H1 (cell line): ENCODE measurements at regions not wholly inside any gene's neighbourhood (a gene's known extent, or its start where the extent isn't known, plus 50 kb on each side); places are given as distances from the start of the nearest gene placed in this dataset.

Source experiments
- CTCF ChIA-PET: fragments of 300-600 bp; sonication (Branson Sonifier 250); formaldehyde crosslinking; loops from one replicate; lab custom pipeline; 2021; ENCODE audit not compliant: partially characterized antibody; lab: Charles Lee
- POLR2A ChIA-PET: fragments of 300-600 bp; sonication (Branson Sonifier 250); formaldehyde crosslinking; loops from one replicate; lab custom pipeline; 2021; ENCODE audit warnings: inconsistent platforms; ENCODE audit not compliant: partially characterized antibody; lab: Charles Lee
- DNase-seq, 2 experiments: peaks; one replicate each; pipeline versions ENCODE4 v3.0.0 to v3.0.0-alpha.2; 2010 to 2022; ENCODE audit warnings: low spot score in 2 of 2, low read depth in 1 of 2, mixed read lengths in 1 of 2
- FAIRE-seq: peaks from 2 replicates; lab custom pipeline; 2011; peaks lifted over from hg19 to GRCh38; lab: Jason Lieb, UNC
- H2AFZ ChIP-seq: 2 replicates; pipeline ENCODE4 v1.8.1; 2012; ENCODE audit warnings: low read length, inconsistent platforms
- H2AK5ac ChIP-seq: 2 replicates; pipeline ENCODE4 v1.6.1; 2013; ENCODE audit warnings: low read depth, low read length
- H2BK120ac ChIP-seq: replicated peaks from 2 replicates; pipeline ENCODE3; 2013; ENCODE audit warnings: low read depth, low read length, inconsistent platforms
- H2BK12ac ChIP-seq: 2 replicates; pipeline ENCODE4 v1.6.1; 2013; ENCODE audit warnings: low read depth, low read length
- H2BK15ac ChIP-seq: 2 replicates; pipeline ENCODE4 v1.6.1; 2013; ENCODE audit warnings: low read length
- H2BK20ac ChIP-seq: 2 replicates; pipeline ENCODE4 v1.6.1; 2013; ENCODE audit warnings: low read length
- H2BK5ac ChIP-seq: 2 replicates; pipeline ENCODE4 v1.6.1; 2013; ENCODE audit warnings: low read depth, low read length
- H3K14ac ChIP-seq: 2 replicates; pipeline ENCODE4 v1.6.1; 2013; ENCODE audit warnings: inconsistent platforms; ENCODE audit not compliant: insufficient read length
- H3K18ac ChIP-seq: 2 replicates; pipeline ENCODE4 v1.6.1; 2013; ENCODE audit warnings: low read length; ENCODE audit errors: extremely low read depth
- H3K23ac ChIP-seq: 2 replicates; pipeline ENCODE4 v1.6.1; 2013; ENCODE audit warnings: inconsistent platforms; ENCODE audit not compliant: insufficient read length
- H3K23me2 ChIP-seq: 2 replicates; pipeline ENCODE4 v1.6.1; 2013; ENCODE audit warnings: low read depth, low read length
- H3K27ac ChIP-seq: 2 replicates; pipeline ENCODE4 v1.6.1; 2011; ENCODE audit warnings: low read depth, low read length, inconsistent platforms
- H3K27me3 ChIP-seq, 4 experiments: replicated peaks in 1 of 4; 1 replicate in 1 of 4; 2 replicates in 3 of 4; pipeline versions ENCODE4 v1.6.1 to v1.8.1; 2011 to 2013; ENCODE audit warnings: low read length in 3 of 4, mild to moderate bottlenecking in 3 of 4, inconsistent platforms in 2 of 4, mixed read lengths in 2 of 4, moderate library complexity in 1 of 4; ENCODE audit not compliant: control insufficient read depth in 3 of 4, insufficient read depth in 3 of 4; ENCODE audit errors: extremely low read depth in 1 of 4
- H3K36me3 ChIP-seq, 4 experiments: 2 replicates each; pipeline versions ENCODE4 v1.6.1 to v1.8.1; 2011 to 2013; ENCODE audit warnings: mild to moderate bottlenecking in 4 of 4, low read length in 3 of 4, moderate library complexity in 2 of 4, control low read depth in 1 of 4, inconsistent platforms in 1 of 4; ENCODE audit not compliant: insufficient read depth in 4 of 4, control insufficient read depth in 2 of 4
- H3K4ac ChIP-seq: replicated peaks from 2 replicates; pipeline ENCODE3; 2013; ENCODE audit warnings: low read length, low read depth, mixed read lengths, inconsistent platforms; ENCODE audit not compliant: insufficient read length
- H3K4me1 ChIP-seq, 4 experiments: replicated peaks in 1 of 4; 1 replicate in 1 of 4; 2 replicates in 3 of 4; pipeline versions ENCODE4 v1.6.1 to v1.8.1; 2011 to 2013; ENCODE audit warnings: low read length in 3 of 4, inconsistent platforms in 2 of 4, mixed read lengths in 1 of 4; ENCODE audit not compliant: insufficient read depth in 4 of 4, control insufficient read depth in 3 of 4
- H3K4me2 ChIP-seq, 2 experiments: 2 replicates each; pipeline versions ENCODE4 v1.6.1 to v1.8.1; 2011 to 2013; ENCODE audit warnings: low read depth in 2 of 2, low read length in 2 of 2, control low read depth in 1 of 2, inconsistent platforms in 1 of 2, mild to moderate bottlenecking in 1 of 2; ENCODE audit not compliant: insufficient read depth in 1 of 2
- H3K4me3 ChIP-seq, 4 experiments: fragments of 200-600, 300-600 bp in 1 of 4; sonication (generic), shearing (Covaris generic), sonication (Bioruptor Twin) in 1 of 4; 2 replicates each; pipeline versions ENCODE4 v1.5.1 to v1.8.1; 2011 to 2016; ENCODE audit warnings: low read length in 4 of 4, low read depth in 3 of 4, control low read depth in 2 of 4, inconsistent platforms in 2 of 4, mild to moderate bottlenecking in 2 of 4, mixed read lengths in 1 of 4, moderate library complexity in 1 of 4; ENCODE audit not compliant: insufficient read depth in 2 of 4; ENCODE audit errors: extremely low read depth in 1 of 4
- H3K56ac ChIP-seq: replicated peaks from 2 replicates; pipeline ENCODE3; 2013; ENCODE audit warnings: low read depth, mild to moderate bottlenecking, mixed read lengths, low read length, inconsistent platforms; ENCODE audit not compliant: insufficient read length
- H3K79me1 ChIP-seq: 2 replicates; pipeline ENCODE4 v1.6.1; 2013; ENCODE audit warnings: low read depth, low read length, control low read depth
- H3K79me2 ChIP-seq, 2 experiments: 2 replicates each; pipeline versions ENCODE4 v1.6.1 to v1.8.1; 2012 to 2013; ENCODE audit warnings: low read length in 2 of 2, mild to moderate bottlenecking in 2 of 2, inconsistent platforms in 1 of 2; ENCODE audit not compliant: insufficient read depth in 2 of 2, control insufficient read depth in 1 of 2
- H3K9ac ChIP-seq, 4 experiments: replicated peaks in 1 of 4; 1 replicate in 1 of 4; 2 replicates in 3 of 4; pipeline versions ENCODE4 v1.6.1 to v1.8.1; 2011 to 2013; ENCODE audit warnings: low read depth in 3 of 4, low read length in 3 of 4, control low read depth in 2 of 4, mild to moderate bottlenecking in 2 of 4, moderate library complexity in 2 of 4, inconsistent platforms in 1 of 4; ENCODE audit errors: extremely low read depth in 1 of 4
- H3K9me3 ChIP-seq, 2 experiments: 2 replicates each; pipeline versions ENCODE4 v1.6.1 to v1.8.1; 2012 to 2013; ENCODE audit warnings: mild to moderate bottlenecking in 2 of 2, moderate library complexity in 2 of 2, control low read depth in 1 of 2, inconsistent platforms in 1 of 2, low read depth in 1 of 2, low read length in 1 of 2, mixed read lengths in 1 of 2; ENCODE audit not compliant: insufficient read depth in 2 of 2
- H4K20me1 ChIP-seq, 2 experiments: replicated peaks in 1 of 2; 2 replicates each; pipeline versions ENCODE3 to v1.8.1; 2011 to 2013; ENCODE audit warnings: inconsistent platforms in 2 of 2, low read length in 2 of 2, mild to moderate bottlenecking in 1 of 2; ENCODE audit not compliant: insufficient read depth in 2 of 2, control insufficient read depth in 1 of 2
- H4K5ac ChIP-seq: 2 replicates; pipeline ENCODE4 v1.6.1; 2013; ENCODE audit warnings: low read length, low read depth, mixed read lengths, inconsistent platforms; ENCODE audit not compliant: insufficient read length
- H4K8ac ChIP-seq: 2 replicates; pipeline ENCODE4 v1.8.0; 2013; ENCODE audit warnings: mild to moderate bottlenecking, moderate library complexity, low read length, inconsistent platforms; ENCODE audit not compliant: insufficient read depth; ENCODE audit errors: extremely low read depth
- H4K91ac ChIP-seq: replicated peaks from 2 replicates; pipeline ENCODE3; 2013; ENCODE audit warnings: low read length, mixed read lengths, inconsistent platforms; ENCODE audit not compliant: insufficient read length
- RNF2 ChIP-seq: fragments of 200-900, 300-1000 bp; sonication (generic); IDR thresholded peaks from 2 replicates; pipeline ENCODE4 v1.7.1; 2016; ENCODE audit warnings: borderline replicate concordance, low read depth, mild to moderate bottlenecking, antibody characterized with exemption, low read length; ENCODE audit not compliant: poor library complexity, severe bottlenecking; ENCODE audit errors: missing control alignments
- WGBS, 2 experiments: shearing (Covaris generic) in 1 of 2; methylation state at CpG; one replicate each; pipeline versions ENCODE4 v1.1.6 to v1.1.7; 2013 to 2015; ENCODE audit warnings: low lambda C conversion rate in 2 of 2, mixed read lengths in 2 of 2, inconsistent platforms in 1 of 2, low coverage in 1 of 2, missing lambda C conversion rate in 1 of 2; ENCODE audit not compliant: insufficient replicate concordance in 2 of 2, insufficient coverage in 1 of 2, insufficient read length in 1 of 2; ENCODE audit errors: extremely low coverage in 1 of 2, missing lambda C conversion rate in 1 of 2; 5-methylcytosine and 5-hydroxymethylcytosine counted together

DNA sequence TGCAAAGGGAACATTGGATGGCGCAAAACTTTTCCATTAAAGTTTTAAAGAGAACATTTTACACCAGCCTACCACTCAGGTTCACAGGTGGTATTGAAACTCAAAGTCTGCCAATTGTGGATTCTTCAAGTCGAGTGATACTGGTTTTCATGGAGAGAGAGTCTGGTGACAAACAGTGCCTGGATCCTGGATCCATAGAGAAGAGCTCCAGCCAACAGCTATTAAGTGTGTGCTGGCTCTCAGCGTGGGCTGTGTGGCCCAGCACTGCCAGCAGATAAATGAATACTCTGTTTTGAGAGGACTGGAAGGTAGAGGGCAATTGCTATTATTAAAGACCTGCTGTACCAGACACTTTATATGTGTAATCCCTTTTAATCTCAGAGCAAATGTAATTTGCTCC is 118.9 kb upstream of the SYT6 start:
- Histone ChIP-seq H3K4me1 (no peaks in the 10 kb centered on the region), H2AFZ (no peak overlapping the region), H3K27me3 (no peaks in the 10 kb centered on the region), H3K23me2 (no peaks in the 10 kb centered on the region), H3K56ac (no peak overlapping the region), H4K20me1 (no peaks in the 10 kb centered on the region), H2BK120ac (no peak overlapping the region), H3K9ac (no peak overlapping the region), H3K4ac (no peak overlapping the region), H3K4me2 (no peak overlapping the region), H2BK12ac (no peak overlapping the region), H2BK5ac (no peak overlapping the region), H4K91ac (no peak overlapping the region), H3K9me3 (no peaks in the 10 kb centered on the region), H3K4me3 (no peak overlapping the region), H3K14ac (no peak overlapping the region), H2AK5ac (no peak overlapping the region), H3K18ac (no peak overlapping the region), H3K27ac (no peak overlapping the region), H4K5ac (no peak overlapping the region), H2BK20ac (no peak overlapping the region), H3K23ac (no peak overlapping the region), H3K79me1 (no peaks in the 10 kb centered on the region), H4K8ac (no peak overlapping the region), H3K36me3 (no peaks in the 10 kb centered on the region), H3K79me2 (no peaks in the 10 kb centered on the region), H2BK15ac (no peak overlapping the region)
- no peak for DNase-seq
- TF ChIP-seq RNF2: no peak
- WGBS, 2 experiments: 88% methylated on average over 3 of the region's 3 CpGs; no CpG with 5 or more reads in 1 of the 2 experiments
- no peak for FAIRE-seq
- ChIA-PET POLR2A (no interaction called here), CTCF (interaction anchor here (0.8 to 4.1 kb wide), 3 partner anchors 9 to 156 kb away, joined by 3 to 32 read pairs (median 3); no protein-coding TSS in a partner anchor)
